ENCODE measurements at regions not wholly inside any gene's neighbourhood (a gene's known extent, or its start where the extent isn't known, plus 50 kb on each side); places are given as distances from the start of the nearest gene placed in this dataset.

- DNase-seq, result peak in 1 of 6 experiments; percentile 1
Measured at GRCh38 chr6:10465629-10466499, 51.0 kb upstream of the TFAP2A start.

All from stimulated activated naive CD4-positive, alpha-beta T cell (primary cell).